ENCODE measurements at regions not wholly inside any gene's neighbourhood (a gene's known extent, or its start where the extent isn't known, plus 50 kb on each side); places are given as distances from the start of the nearest gene placed in this dataset.

GRCh38 chr12:77273898-77274297 is 208.5 kb upstream of the E2F7 start:
- TF ChIP-seq MAX (IDR thresholded peaks at IDR 0.05; ENCODE audit: low read depth, low read length) (no peak), POLR2A (IDR thresholded peaks at IDR 0.05; ENCODE audit: extremely low read depth, insufficient read length) (no peak), CTCF (IDR thresholded peaks at IDR 0.05; ENCODE audit: low read depth, low read length) (no peak), MYC (IDR thresholded peaks at IDR 0.05; ENCODE audit: low read depth, low read length) (no peak)
